Endothelial cell of umbilical vein (primary cell): ENCODE measurements at regions not wholly inside any gene's neighbourhood (a gene's known extent, or its start where the extent isn't known, plus 50 kb on each side); places are given as distances from the start of the nearest gene placed in this dataset.

Experiments
- EZH2 ChIP-seq: IDR thresholded peaks from 2 replicates; pipeline ENCODE4 v1.6.1; 2012; ENCODE audit warnings: borderline replicate concordance, low read depth, mild to moderate bottlenecking, moderate library complexity, low read length, inconsistent platforms; ENCODE audit not compliant: severe bottlenecking
- MYC ChIP-seq: IDR thresholded peaks from one replicate; pipeline ENCODE4 v1.6.1; 2011; ENCODE audit warnings: mild to moderate bottlenecking, low read depth, low read length
- POLR2A ChIP-seq: IDR thresholded peaks from 2 replicates; pipeline ENCODE4 v1.6.1; 2012; ENCODE audit warnings: low read depth, mild to moderate bottlenecking, control low read depth, low read length
- TF ChIP-seq, protein P1 (sequence below): IDR thresholded peaks from 2 replicates; pipeline ENCODE4 v1.6.1; 2011; ENCODE audit not compliant: insufficient read depth, insufficient read length
- TF ChIP-seq, protein P2 (sequence below), 2 donors: IDR thresholded peaks; 1 replicate in 1 of 2; 2 replicates in 1 of 2; pipeline ENCODE4 v1.5.1; 2011; ENCODE audit warnings: low read length in 2 of 2, mild to moderate bottlenecking in 2 of 2, moderate library complexity in 2 of 2, control low read depth in 1 of 2, inconsistent platforms in 1 of 2, low read depth in 1 of 2; ENCODE audit not compliant: insufficient read depth in 1 of 2; ENCODE audit errors: extremely low read depth in 1 of 2

DNA sequence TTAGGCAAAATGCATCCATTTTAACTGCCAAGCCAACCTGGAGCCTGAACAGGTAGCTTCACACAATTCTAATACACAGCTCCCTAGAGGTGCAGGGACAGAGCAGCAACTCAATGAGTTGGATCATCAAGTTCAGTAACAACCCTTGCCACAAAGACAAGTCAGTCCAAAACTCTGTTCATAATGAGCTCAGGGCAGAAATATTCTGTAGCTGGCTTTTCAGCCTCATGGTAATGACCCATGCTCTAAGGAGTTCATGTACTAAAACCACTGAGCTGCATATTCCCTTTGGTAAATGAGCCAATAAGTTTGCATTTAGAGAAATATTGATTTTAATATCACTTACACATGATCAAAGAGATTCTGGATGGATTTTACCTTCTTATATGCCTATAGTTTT, 316.1 kb downstream of the SEC23A start:
- TF ChIP-seq POLR2A (no peak), MYC (no peak), EZH2 (no peak)
- TF ChIP-seq, protein P1, sequence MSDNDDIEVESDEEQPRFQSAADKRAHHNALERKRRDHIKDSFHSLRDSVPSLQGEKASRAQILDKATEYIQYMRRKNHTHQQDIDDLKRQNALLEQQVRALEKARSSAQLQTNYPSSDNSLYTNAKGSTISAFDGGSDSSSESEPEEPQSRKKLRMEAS = no peak
- TF ChIP-seq, protein P2, sequence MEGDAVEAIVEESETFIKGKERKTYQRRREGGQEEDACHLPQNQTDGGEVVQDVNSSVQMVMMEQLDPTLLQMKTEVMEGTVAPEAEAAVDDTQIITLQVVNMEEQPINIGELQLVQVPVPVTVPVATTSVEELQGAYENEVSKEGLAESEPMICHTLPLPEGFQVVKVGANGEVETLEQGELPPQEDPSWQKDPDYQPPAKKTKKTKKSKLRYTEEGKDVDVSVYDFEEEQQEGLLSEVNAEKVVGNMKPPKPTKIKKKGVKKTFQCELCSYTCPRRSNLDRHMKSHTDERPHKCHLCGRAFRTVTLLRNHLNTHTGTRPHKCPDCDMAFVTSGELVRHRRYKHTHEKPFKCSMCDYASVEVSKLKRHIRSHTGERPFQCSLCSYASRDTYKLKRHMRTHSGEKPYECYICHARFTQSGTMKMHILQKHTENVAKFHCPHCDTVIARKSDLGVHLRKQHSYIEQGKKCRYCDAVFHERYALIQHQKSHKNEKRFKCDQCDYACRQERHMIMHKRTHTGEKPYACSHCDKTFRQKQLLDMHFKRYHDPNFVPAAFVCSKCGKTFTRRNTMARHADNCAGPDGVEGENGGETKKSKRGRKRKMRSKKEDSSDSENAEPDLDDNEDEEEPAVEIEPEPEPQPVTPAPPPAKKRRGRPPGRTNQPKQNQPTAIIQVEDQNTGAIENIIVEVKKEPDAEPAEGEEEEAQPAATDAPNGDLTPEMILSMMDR (IDR thresholded peaks at IDR 0.05; ENCODE audit: extremely low read depth in 1 of 2, insufficient read depth in 1 of 2, low read depth in 1 of 2, low read length in 2 of 2) = no peak
